Mammary epithelial cell (primary cell): ENCODE measurements at regions not wholly inside any gene's neighbourhood (a gene's known extent, or its start where the extent isn't known, plus 50 kb on each side); places are given as distances from the start of the nearest gene placed in this dataset.

Experiments
- CTCF ChIP-seq, 2 donors: IDR thresholded peaks in 1 of 2; conservative IDR thresholded peaks in 1 of 2; 2 replicates each; pipeline ENCODE4 v1.5.1; 2011 to 2012; ENCODE audit warnings: inconsistent platforms in 2 of 2, low read length in 2 of 2, mild to moderate bottlenecking in 2 of 2, control low read depth in 1 of 2, low read depth in 1 of 2; ENCODE audit not compliant: insufficient read depth in 1 of 2; ENCODE audit errors: extremely low read depth in 1 of 2
- EZH2 ChIP-seq: IDR thresholded peaks from 2 replicates; pipeline ENCODE4 v1.6.1; 2012; ENCODE audit warnings: low read length, inconsistent platforms, borderline replicate concordance

- TF ChIP-seq CTCF (conservative IDR thresholded peaks at IDR 0.05 in 1 of 2, IDR thresholded peaks at IDR 0.05 in 1 of 2; ENCODE audit: extremely low read depth in 1 of 2, insufficient read depth in 1 of 2, low read depth in 1 of 2, low read length in 2 of 2) (no peak), EZH2 (no peak)
Measured at GRCh38 chr13:34246511-34246910, 428.6 kb downstream of the RFC3 start.
